ENCODE measurements at regions not wholly inside any gene's neighbourhood (a gene's known extent, or its start where the extent isn't known, plus 50 kb on each side); places are given as distances from the start of the nearest gene placed in this dataset.

GRCh38 chr21:16502273-16502672 lies 772.5 kb downstream of the USP25 start:
- H3K27ac ChIP-seq (ENCODE audit: low read depth, low read length), result no peak overlapping the region
- H3K9me3 ChIP-seq (ENCODE audit: low read depth, low read length), result no peaks in the 10 kb centered on the region
- H3K27me3 ChIP-seq (ENCODE audit: insufficient read depth, low read length), result no peaks in the 10 kb centered on the region
- peaks cover 7% of the 10 kb centered on the region for H3K4me1 ChIP-seq (ENCODE audit: insufficient read depth, low read length)
- no peaks in the 10 kb centered on the region for H3K79me2 ChIP-seq (ENCODE audit: insufficient read depth, low read length)
- no peak overlapping the region for H3K4me2 ChIP-seq (ENCODE audit: insufficient read depth, low read length)
- H2AFZ ChIP-seq (ENCODE audit: low read length), result no peak overlapping the region
- TF ChIP-seq CTCF (IDR thresholded peaks at IDR 0.05; ENCODE audit: extremely low read depth, low read depth, low read length), result no peak
- DNase-seq (ENCODE audit: insufficient read length, low spot score, missing footprints), result no peak
- H3K4me3 ChIP-seq (ENCODE audit: insufficient read depth, low read length), result no peak overlapping the region
- H3K36me3 ChIP-seq (ENCODE audit: insufficient read depth, low read length), result no peaks in the 10 kb centered on the region
- H4K20me1 ChIP-seq (ENCODE audit: insufficient read depth, low read length), result no peaks in the 10 kb centered on the region

GRCh38 chr21:16502897-16503296 lies 773.1 kb downstream of the USP25 start:
- Histone ChIP-seq H3K4me3 (ENCODE audit: insufficient read depth, low read length) (no peak overlapping the region), H3K4me2 (ENCODE audit: insufficient read depth, low read length) (no peak overlapping the region)
- no peak for TF ChIP-seq CTCF (IDR thresholded peaks at IDR 0.05; ENCODE audit: extremely low read depth, low read depth, low read length)

GRCh38 chr21:16504281-16504680 lies 774.5 kb downstream of the USP25 start:
- Histone ChIP-seq H2AFZ (ENCODE audit: low read length) (no peak overlapping the region), H3K9me3 (ENCODE audit: low read depth, low read length) (no peaks in the 10 kb centered on the region), H3K4me1 (ENCODE audit: insufficient read depth, low read length) (peaks cover 9% of the 10 kb centered on the region), H3K79me2 (ENCODE audit: insufficient read depth, low read length) (no peaks in the 10 kb centered on the region), H3K4me2 (ENCODE audit: insufficient read depth, low read length) (no peak overlapping the region), H4K20me1 (ENCODE audit: insufficient read depth, low read length) (no peaks in the 10 kb centered on the region), H3K27ac (ENCODE audit: low read depth, low read length) (no peak overlapping the region), H3K36me3 (ENCODE audit: insufficient read depth, low read length) (no peaks in the 10 kb centered on the region), H3K27me3 (ENCODE audit: insufficient read depth, low read length) (no peaks in the 10 kb centered on the region), H3K4me3 (ENCODE audit: insufficient read depth, low read length) (no peak overlapping the region)
- no peak for TF ChIP-seq CTCF (IDR thresholded peaks at IDR 0.05; ENCODE audit: extremely low read depth, low read depth, low read length)
- no peak for DNase-seq (ENCODE audit: insufficient read length, low spot score, missing footprints)

More at GRCh38 chr21:16502897-16503296, 773.1 kb downstream of the USP25 start:
- Histone ChIP-seq H3K27ac (ENCODE audit: low read depth, low read length) (no peak overlapping the region), H3K36me3 (ENCODE audit: insufficient read depth, low read length) (no peaks in the 10 kb centered on the region), H3K27me3 (ENCODE audit: insufficient read depth, low read length) (no peaks in the 10 kb centered on the region), H2AFZ (ENCODE audit: low read length) (no peak overlapping the region), H4K20me1 (ENCODE audit: insufficient read depth, low read length) (no peaks in the 10 kb centered on the region), H3K4me1 (ENCODE audit: insufficient read depth, low read length) (peaks cover 7% of the 10 kb centered on the region), H3K9me3 (ENCODE audit: low read depth, low read length) (no peaks in the 10 kb centered on the region), H3K79me2 (ENCODE audit: insufficient read depth, low read length) (no peaks in the 10 kb centered on the region)
- DNase-seq (ENCODE audit: insufficient read length, low spot score, missing footprints), result no peak

- Histone ChIP-seq H3K9me3 (ENCODE audit: low read depth, low read length) (no peaks in the 10 kb centered on the region), H3K4me1 (ENCODE audit: insufficient read depth, low read length) (peaks cover 13% of the 10 kb centered on the region), H3K27me3 (ENCODE audit: insufficient read depth, low read length) (no peaks in the 10 kb centered on the region), H3K79me2 (ENCODE audit: insufficient read depth, low read length) (no peaks in the 10 kb centered on the region), H3K27ac (ENCODE audit: low read depth, low read length) (no peak overlapping the region), H4K20me1 (ENCODE audit: insufficient read depth, low read length) (no peaks in the 10 kb centered on the region), H3K36me3 (ENCODE audit: insufficient read depth, low read length) (no peaks in the 10 kb centered on the region), H3K4me3 (ENCODE audit: insufficient read depth, low read length) (no peak overlapping the region), H2AFZ (ENCODE audit: low read length) (no peak overlapping the region), H3K4me2 (ENCODE audit: insufficient read depth, low read length) (no peak overlapping the region)
- TF ChIP-seq CTCF (IDR thresholded peaks at IDR 0.05; ENCODE audit: extremely low read depth, low read depth, low read length), result no peak
- DNase-seq (ENCODE audit: insufficient read length, low spot score, missing footprints), result peak; percentile 42
Observed at GRCh38 chr21:16504766-16505165, 775.0 kb downstream of the USP25 start.
